SU-DHL-6 (cell line): ENCODE measurements at regions not wholly inside any gene's neighbourhood (a gene's known extent, or its start where the extent isn't known, plus 50 kb on each side); places are given as distances from the start of the nearest gene placed in this dataset.

ENCODE experiments used
- CTCF ChIP-seq: fragments of 200-600 bp; sonication (generic); IDR thresholded peaks from one replicate; pipeline ENCODE4 v1.5.1; 2017; ENCODE audit warnings: antibody characterized with exemption, mild to moderate bottlenecking, low read length, moderate library complexity; ENCODE audit not compliant: insufficient read depth, poor library complexity, severe bottlenecking
- EZH2phosphoT487 ChIP-seq: fragments of 200-600 bp; sonication (generic), shearing (Covaris generic); conservative IDR thresholded peaks from 2 replicates; pipeline ENCODE4 v1.6.1; 2018; ENCODE audit warnings: mild to moderate bottlenecking, antibody characterized with exemption, low read length, moderate library complexity, mixed read lengths

GRCh38 chr10:123553810-123554430 is 112.2 kb upstream of the GPR26 start:
- TF ChIP-seq CTCF (no peak), EZH2phosphoT487 (no peak)
